Stimulated activated CD4-positive, alpha-beta T cell treated with anti-CD3 and anti-CD28 coated beads, Interleukin-1b, Interleukin-23, amount 100 ng/mL, for 24 hours (primary cell): ENCODE measurements at regions not wholly inside any gene's neighbourhood (a gene's known extent, or its start where the extent isn't known, plus 50 kb on each side); places are given as distances from the start of the nearest gene placed in this dataset.

Source experiments
- DNase-seq, 4 experiments: peaks; one replicate each; pipeline ENCODE4 v3.0.0-alpha.2; 2020; ENCODE audit warnings: low read depth in 4 of 4, low spot score in 1 of 4

DNA sequence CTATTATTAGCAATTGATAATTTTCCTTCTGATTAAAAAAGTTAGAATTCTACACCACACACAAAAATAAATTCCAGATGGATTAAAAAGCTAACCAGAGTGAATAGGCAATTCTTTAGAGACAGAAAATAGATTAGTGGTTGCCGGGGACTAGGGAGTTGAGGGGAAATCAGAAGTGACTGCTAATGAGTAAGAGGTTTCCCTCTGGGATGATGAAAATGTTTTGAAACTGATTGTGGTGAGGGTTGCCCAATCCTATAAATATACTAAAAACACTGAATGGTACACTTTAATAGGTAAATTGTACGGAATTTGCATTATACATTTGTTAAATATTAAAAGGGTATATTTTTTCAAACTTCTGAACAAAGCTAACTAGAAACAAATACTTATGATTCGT lies 214.9 kb downstream of the GPAM start:
- no peak for DNase-seq

DNA sequence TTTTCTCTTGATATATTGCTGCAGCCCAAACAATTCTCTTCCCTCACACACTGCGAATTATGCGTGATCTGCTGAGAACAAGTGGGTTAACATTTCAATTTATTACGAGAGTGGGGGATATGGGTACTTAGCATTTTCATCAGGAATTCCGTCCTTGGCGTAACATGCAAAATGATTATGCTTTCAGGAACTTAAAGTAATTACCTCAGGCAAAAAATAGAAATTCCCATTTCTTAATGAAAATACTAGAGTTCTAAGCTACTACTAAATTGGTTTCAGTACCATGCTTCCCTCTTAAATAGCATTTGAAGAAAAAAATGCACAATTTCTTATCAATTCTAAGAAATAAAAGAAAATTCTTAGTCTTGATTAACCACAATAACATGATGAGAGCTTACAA lies 213.5 kb downstream of the GPAM start:
- DNase-seq, result no peak

DNA sequence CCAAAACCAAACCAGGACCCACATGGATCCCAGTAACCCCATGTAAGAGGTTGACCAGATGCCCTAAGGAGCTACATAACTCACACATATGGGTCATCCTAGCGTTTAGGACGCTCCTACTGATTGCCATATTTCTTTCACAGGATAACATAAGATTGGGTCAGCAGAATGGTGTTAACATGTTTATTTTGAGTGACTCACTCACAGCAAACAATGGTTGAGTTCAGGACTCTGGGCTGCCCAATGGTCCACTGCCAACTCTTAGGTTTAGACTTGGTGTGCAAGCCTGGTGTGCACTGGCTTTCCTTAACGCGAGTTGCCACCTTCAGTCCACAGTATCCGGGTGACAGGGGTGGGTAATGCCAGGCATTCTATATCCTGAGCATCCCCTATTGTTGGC lies 211.5 kb downstream of the GPAM start:
- DNase-seq, result no peak

DNA sequence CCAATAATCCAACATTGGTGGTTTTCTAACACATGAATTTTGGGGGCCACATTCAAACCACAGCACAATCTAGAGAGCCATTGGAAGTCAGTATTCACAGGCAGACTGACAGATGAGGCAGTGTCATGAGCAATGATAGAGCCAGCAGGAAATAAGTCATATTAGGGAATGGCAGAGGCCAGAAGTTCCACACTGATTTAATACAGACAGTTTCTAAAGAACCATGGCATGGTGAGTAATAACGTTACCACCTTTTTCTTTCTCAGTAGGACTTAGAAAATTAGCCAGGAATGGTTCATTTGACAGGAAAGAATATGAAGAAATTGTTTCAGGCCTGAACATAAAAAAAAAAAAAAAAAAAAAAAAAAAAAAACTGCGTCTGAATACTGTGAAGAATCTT lies 210.3 kb downstream of the GPAM start:
- DNase-seq, result no peak

DNA sequence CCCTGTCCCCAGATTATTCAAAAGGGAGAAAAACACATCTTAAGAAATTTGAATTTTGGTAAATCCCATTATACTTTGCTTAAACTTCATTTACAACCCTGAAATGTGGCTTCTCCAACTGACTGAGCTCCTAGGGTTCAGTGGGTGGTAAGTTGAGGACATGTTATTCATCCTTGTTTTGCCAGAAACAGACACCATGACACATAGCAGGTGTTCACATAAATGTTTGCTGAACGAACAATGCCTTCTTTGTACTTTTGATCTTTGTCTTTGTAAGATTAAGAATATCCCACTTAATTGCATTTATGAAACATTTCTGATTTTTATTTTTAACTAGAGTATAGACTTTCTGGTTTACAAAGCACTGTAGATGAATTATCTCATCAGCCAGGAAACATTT lies 209.7 kb downstream of the GPAM start:
- DNase-seq, result no peak

DNA sequence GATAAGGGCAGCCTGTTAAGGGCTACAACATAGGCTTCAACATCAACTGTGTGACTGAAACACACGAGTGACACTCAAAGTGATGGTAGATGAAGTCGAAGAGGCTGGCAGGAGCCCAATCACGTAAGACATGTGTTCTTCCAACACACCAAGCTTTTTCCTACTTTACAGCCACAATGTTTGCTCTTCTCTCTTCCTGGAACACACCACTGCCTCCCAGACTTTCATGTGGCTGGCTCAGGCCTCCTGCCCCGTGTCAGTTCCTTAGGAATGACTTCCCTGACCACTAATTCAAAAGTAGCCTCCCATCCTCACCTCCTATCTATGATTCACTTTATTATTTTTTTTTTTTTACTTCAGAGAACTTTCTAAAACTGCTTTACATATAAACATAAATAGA lies 209.2 kb downstream of the GPAM start:
- DNase-seq, result no peak

DNA sequence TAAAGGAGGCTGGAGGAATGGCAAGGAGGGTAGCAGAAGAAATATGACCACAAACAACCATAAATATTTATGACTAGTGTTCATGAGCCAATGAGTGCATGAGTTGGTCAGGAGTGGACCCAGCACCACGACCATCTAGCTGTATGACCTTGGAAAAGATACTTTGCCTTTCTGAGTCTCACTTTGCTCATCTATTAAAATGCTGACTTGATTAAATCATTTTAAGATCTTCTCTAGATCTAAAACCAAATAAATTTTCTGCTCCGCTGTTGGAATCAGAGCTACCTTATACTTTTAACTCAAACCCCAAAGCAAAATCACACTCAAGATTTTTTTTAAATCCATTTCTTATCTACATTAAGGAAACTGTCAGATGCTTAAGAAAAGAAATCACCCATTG lies 207.0 kb downstream of the GPAM start:
- DNase-seq, result no peak

DNA sequence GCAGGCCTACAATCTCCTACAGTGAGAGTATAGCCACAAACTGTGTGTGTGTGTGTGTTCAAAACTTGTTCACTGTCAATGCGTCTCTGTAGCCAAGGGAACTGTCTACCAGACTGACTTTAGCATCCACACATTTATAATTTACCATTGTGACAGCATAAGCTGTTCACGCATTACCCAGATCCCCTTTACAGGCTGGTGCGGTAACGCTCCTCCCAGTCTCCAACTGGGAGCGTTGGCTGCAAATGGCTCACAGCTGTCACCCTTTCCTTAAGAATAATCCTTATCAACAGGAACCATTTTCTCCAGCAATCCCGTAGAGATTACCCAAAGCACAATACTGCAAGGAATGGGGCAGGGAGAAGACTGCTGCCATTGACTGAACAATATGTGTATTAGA lies 199.5 kb downstream of the GPAM start:
- DNase-seq, result no peak

DNA sequence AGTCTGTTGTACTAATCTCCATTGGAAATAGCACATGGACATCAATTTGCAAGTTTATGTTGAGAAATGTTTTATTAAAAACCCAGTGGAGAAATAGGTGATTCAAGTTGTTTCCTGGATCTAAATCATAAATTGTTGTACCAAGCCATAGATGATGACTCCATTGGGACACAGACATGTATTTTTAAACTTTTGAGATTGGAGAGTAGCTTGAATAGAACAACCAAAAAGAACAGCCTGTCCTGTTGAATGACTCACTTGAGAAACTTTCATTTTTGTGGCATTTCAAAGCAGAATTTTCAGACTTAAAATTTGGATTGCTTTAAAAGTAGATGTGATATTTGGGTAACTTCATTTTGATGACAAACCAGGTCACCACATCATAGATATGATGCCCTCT lies 197.5 kb downstream of the GPAM start:
- DNase-seq, result no peak

DNA sequence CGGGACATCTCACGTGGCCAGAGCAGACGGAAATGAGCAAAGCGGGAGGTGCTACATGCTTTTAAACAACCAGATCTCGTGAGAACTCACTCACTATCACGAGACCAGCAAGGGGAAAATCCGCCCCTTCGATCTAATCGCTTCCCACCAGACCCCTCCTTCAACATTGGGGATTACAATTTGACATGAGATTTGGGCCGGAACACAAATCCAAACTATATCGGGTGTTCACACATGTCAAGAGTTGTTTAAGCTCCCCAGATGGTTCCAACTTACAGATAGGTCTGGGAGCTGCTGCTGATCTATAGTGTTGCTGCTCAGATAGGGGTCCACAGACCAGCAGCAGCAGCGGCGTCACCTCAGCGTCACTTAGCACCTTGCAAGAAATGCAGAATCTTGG lies 194.9 kb downstream of the GPAM start:
- DNase-seq, result no peak

DNA sequence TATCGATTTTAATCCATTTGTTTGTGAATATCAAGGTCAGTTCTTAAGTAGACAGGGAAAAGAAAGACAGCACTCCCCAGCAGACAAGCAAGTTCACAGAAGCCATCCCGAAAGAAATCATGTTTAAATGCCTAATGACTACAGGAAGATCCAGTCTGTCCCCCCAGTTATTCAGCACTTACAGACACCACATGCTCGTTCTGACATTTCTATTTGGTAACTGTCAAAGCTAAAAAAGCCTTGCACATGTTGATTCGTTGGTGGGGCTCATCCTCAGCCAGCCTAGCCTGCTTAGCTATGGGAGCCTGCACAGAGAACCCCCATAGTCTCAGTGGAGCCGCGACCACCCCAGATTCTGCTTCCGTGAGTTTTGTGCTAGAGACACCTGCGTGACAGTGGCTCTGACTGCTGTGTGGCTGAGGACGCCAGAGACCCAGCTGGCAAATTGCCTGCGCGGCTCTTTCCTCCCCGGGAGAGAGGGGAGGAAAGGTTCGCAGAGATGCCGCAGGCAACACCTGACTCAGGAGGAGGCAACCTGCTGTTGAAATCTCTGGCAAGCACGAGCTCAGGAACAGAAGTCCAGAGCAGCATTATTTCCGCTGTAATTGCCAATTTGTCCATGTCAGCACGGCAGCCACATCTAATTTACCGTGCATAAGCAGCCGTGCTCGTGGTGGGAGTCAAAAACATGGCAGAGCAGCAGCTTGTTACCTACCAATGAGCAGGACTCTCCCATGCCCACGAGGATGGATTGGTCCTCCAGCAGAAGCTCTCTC lies 194.2 kb downstream of the GPAM start:
- DNase-seq, result no peak

DNA sequence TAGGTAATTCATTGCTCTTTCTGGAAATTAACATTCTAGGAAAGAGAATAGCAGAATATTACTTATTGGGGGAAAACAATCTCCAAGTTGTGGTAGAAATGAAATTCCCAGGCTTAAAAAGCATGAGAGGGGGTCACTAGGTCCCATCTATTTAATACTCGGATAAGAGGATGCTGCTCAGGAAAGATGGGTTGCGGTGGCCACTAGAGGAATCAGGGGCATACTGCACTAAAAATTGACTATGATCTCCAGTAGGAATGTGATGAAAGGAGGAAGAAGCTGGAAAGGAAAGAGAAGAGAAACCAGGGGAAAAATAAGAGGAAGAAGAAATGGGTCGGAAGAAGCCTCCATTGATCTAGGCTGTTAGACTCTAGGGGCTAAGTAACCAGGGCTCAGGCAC lies 192.8 kb downstream of the GPAM start:
- no peak for DNase-seq

DNA sequence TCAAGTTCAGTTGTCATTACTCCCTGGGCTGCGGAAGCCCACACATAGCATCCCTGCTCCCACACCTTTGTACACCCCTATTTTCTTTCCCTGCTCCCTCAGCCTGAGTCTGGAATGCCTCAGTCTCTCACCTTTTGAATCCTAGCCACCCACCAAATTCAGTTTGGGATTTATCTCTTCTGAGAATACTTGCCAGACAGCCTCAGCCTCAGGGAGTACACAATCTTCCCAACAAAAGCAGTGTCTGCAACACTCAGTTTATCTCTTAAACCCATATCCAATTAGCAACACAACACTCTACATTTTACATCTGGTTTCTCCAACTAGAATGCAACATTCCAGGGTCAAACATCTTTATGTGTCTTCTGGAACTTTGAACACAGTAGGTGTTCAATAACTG lies 190.2 kb downstream of the GPAM start:
- no peak for DNase-seq

DNA sequence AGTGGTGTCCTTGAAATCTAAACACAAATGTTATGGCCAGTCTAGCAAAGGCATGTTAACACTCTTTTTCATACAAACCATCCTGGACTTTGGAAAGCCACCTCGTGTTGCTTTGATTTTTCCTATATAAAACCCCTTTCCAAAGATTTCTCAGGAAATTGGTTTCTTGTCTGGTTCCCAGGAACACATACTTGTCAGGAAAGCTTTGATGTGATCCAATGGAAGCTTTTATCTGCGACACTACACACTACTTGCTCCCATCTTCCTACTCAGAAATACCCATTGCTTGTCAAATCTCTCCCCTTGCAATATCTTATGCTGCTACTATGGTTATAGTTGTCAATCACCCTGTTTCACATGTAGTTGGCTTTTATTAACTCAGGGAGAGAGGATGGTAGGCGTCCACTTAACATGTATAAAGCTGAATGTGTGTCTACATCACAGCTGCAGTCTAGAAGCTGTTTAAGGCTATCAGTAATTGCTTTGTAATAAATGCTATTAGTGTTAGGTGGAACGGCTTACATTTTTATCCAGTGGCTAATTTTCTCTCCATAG lies 189.6 kb downstream of the GPAM start:
- no peak for DNase-seq

DNA sequence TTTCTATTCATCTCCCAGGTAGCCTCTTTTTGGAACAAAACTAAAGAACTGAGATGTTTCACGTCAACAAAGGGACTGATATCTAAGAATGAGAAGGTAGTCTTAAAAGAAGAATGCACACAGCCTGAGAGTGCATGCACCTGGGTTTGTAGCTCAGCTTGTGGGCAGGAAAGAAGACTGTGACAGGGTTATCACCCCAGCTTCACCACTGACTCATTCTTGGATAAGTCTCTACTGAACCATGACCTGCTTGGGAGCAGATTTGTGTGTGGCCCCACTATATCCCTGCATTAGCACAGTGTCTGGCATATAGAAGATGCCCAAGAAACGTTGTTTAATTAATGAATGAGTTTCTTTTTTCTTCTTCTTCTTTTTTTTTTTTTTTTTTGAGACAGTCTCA lies 187.5 kb downstream of the GPAM start:
- DNase-seq, result no peak

DNA sequence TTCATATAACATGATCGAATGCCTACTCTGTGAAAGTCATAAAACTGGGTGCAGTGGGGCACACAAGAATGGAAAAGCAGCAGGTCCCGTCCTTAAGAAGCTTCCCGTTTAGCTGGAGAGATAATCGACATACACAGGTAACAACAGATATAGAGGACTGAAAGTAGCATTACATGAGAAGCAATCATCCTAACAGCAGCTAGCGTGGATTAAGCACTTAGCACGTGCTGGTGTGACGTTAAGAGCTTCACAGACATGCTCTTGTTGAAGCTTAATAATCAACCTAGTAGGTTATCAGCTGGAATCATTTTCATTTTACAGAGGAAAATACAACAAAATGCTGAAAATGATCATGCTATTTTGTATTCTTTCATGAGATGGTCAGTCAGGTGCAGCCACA lies 184.8 kb downstream of the GPAM start:
- no peak for DNase-seq

DNA sequence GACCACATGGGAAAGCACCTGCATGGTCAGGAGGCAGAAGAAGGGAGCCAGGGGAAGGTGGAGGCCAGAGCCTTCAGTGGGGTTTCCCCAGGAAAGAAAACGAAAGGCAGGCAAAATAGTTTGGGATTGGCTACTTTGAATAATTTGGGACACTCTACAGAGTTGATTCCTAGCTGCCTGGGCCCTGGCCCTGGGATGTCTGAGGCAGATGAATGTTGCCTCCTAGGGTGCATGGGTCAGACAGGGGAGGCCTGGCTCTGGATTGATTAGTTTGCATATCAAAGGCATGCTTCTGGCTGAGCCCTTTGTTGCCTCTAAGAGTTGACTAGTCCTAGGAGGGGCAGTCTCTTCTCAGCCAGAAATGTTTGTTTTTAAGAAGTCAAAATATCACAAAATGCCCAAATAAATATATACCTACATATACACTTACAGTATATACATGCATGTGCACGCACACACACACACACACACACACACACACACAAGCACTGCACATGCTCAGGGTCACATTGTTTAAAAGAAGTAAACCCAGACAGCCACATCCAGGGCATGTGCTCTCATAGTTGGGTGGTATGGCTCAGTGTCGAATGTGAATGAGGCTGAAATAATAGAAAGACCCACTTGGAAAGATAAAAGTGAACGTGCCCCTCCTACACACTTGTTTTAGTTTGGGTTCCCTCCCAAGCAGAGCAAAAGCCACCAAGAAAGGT lies 184.2 kb downstream of the GPAM start:
- DNase-seq, result no peak

DNA sequence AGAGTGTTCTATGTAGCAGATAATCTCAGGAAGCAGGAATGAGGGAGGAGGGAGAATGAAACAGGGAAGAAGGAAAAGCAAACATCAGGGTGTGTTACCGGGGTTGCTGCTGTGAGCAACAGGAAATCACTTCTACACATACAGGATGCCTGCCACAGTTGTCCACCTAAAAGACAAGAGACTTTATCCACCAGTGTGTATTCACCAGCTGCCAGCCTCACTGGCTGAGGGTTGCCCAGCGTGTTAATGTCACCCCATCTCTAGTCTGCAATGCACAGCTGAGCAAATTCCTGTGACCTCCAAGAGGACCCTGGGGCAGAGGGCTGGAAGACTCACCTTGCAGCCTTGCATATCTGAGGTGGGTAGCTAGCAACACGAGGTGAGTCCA lies 183.7 kb downstream of the GPAM start:
- DNase-seq, result no peak

DNA sequence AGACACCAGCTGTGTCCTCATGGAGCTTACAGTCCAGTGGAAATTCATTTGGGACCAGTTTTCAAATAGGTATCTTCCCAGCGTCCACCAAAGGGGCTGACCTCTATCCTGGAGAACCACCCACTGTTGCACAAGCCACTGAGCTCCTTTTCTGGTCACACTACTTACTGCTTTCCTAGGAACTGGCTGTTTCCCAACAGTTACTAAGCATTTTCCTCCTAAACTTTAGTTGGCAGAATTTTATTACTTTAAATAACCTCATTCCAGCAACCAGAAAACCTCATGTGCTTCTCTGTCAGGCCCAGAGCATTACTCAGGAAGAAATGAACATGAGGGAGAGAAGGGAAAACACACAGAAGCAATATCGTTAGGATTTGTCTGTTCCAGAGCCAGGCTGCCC lies 183.1 kb downstream of the GPAM start:
- no peak for DNase-seq

DNA sequence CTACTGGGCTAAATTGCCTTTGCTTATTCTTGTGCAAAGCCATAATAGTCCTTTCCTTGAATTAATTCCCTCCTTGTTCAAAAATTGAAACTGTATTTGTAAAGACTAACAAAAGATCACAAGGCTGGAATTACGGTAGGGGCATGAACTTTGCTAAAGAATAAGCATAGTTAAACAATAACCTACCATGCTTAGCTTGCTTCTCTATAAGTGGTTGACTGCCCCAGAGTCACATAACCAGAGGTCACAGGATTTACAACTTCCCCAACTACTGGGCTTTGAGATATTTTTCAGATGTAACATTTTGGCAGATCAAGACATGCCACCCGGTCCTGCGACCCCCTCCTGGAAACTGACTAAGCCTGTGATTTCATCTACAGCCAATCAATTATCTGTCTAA lies 181.4 kb downstream of the GPAM start:
- DNase-seq, result no peak

DNA sequence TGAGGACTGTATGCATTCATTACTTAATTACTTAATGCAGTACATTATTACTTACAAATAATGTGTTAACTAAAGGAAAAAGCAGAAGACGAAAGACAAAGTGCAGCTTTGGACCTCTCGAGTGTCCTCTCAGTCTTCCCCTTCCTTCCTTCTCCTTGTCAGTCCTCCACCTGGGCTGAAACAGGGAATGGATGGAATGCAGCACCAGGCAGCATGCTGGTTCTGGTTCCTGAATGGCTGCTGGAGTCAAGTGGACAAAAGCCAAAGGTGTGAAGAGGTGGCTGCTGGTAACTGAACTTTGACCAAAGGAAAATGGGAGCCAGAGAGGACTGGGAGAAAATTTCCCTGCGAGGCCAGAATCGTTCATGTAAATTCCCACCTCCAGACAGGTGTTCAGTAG lies 179.5 kb downstream of the GPAM start:
- DNase-seq, result no peak

DNA sequence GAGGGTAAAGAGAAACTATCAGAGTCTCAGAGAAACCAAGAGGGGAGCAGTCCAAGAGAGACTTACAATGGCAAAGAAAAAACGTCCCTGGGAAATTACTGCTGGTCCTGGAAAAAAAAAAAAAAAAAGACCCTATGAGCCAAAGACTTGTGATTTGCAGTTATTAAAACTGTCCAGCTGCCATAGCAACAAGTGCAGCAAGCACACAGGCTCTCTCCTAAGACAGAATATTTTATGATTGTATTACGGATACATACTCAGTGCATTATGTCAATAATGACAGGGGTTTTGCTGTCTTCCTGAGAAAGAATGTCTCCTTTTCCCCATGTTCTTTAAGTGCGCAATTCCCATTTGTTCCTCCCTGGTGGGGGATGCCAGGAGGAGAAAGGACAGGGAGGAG lies 178.5 kb downstream of the GPAM start:
- DNase-seq, result no peak

DNA sequence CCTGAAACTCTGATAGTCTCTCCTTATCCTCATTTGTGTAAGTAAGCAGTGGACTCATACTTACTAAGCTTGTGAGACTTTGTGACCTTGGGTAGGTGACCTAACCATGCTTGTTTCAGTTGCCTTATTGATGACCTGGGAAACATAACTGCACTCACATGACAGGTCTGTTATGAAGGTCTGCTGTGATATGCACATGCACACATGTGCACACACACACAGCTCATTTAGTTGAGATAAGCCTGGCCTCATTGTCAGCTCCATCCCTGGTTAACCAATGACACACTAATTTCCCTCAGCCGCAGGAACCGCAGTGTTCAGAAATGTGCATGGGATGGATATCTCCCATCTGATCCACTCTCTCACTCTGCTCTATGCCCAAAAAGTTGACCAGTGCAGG lies 177.2 kb downstream of the GPAM start:
- no peak for DNase-seq
